ENCODE measurements at regions not wholly inside any gene's neighbourhood (a gene's known extent, or its start where the extent isn't known, plus 50 kb on each side); places are given as distances from the start of the nearest gene placed in this dataset.

GRCh38 chr4:130192787-130193186 lies 1096.8 kb downstream of the C4orf33 start:
- H3K9me3 ChIP-seq, result no peaks in the 10 kb centered on the region
- H3K27me3 ChIP-seq, result no peaks in the 10 kb centered on the region
- H3K27ac ChIP-seq, result no peak overlapping the region
- H3K4me1 ChIP-seq, result no peaks in the 10 kb centered on the region
- TF ChIP-seq CTCF (IDR thresholded peaks at IDR 0.05), result no peak
- TF ChIP-seq POLR2A (IDR thresholded peaks at IDR 0.05), result no peak
- no peak for TF ChIP-seq POLR2AphosphoS5 (IDR thresholded peaks at IDR 0.05)
- intact Hi-C loops (cut with DNase I; ENCODE audit: low total_unique reads), result no loop called here
- no peaks in the 10 kb centered on the region for H3K36me3 ChIP-seq
- H3K4me3 ChIP-seq, result no peak overlapping the region
- no peak for DNase-seq (ENCODE audit: low spot score in 2 of 2)

DNA sequence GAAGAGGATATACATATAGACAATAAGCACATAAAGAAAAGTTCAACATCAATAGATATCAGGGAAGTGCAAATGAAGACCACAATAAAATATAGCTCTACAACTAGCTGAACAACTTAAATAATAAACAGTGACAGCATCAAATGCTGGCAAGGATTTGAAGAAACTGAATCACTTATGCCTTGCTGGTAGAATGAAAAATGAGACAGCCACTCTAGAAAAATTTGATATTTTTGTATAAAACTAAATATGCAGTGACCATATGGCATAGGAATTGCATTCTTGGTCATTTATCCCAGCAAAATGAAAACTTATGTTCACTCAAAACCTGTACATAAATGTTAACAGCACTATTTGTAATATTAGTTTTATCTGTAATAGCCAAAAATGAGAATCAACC lies 1102.0 kb downstream of the C4orf33 start:
- no peak for DNase-seq (ENCODE audit: low spot score in 2 of 2)
- Histone ChIP-seq H3K27ac (no peak overlapping the region), H3K4me1 (no peaks in the 10 kb centered on the region), H3K4me3 (no peak overlapping the region), H3K9me3 (peaks cover 16% of the 10 kb centered on the region in 2 donors), H3K36me3 (no peaks in the 10 kb centered on the region), H3K27me3 (no peaks in the 10 kb centered on the region)
- TF ChIP-seq CTCF (IDR thresholded peaks at IDR 0.05), result no peak
- TF ChIP-seq POLR2AphosphoS5 (IDR thresholded peaks at IDR 0.05), result no peak
- intact Hi-C loops (cut with DNase I; ENCODE audit: low total_unique reads), result no loop called here

DNA sequence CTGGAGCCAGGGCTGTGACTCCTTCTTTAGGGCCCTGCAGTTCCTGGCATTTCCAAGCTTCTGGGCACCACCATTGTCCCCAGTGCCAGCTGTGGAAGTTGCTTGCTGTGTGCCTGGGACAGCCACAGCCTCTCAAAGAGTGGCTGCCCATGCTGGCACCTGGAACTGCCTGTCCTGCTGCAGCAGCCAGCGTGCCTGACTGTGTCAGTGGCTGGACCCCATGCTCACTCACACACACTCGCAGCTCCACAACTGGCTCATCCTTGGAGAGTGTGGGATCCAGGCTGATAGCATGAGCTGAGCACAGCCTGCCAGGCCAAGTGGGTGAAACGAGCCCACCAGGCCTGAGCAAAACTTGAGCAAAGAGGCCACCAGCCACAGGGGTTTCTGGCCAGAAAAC lies 1107.6 kb downstream of the C4orf33 start:
- Histone ChIP-seq H3K4me1 (no peaks in the 10 kb centered on the region), H3K36me3 (no peaks in the 10 kb centered on the region), H3K27me3 (no peaks in the 10 kb centered on the region), H3K9me3 (peaks cover 21 to 24% of the 10 kb centered on the region in 2 donors), H3K4me3 (no peak overlapping the region), H3K27ac (no peak overlapping the region)
- intact Hi-C loops (cut with DNase I; ENCODE audit: low total_unique reads), result no loop called here
- TF ChIP-seq CTCF (IDR thresholded peaks at IDR 0.05) (no peak), POLR2A (IDR thresholded peaks at IDR 0.05) (no peak), POLR2AphosphoS5 (IDR thresholded peaks at IDR 0.05) (no peak)
- no peak for DNase-seq (ENCODE audit: low spot score in 2 of 2)

GRCh38 chr4:130210864-130211263 lies 1114.9 kb downstream of the C4orf33 start:
- H3K36me3 ChIP-seq, result no peaks in the 10 kb centered on the region
- no peaks in the 10 kb centered on the region for H3K9me3 ChIP-seq
- H3K27ac ChIP-seq, result no peak overlapping the region
- H3K4me1 ChIP-seq, result no peaks in the 10 kb centered on the region
- no peak overlapping the region for H3K4me3 ChIP-seq
- H3K27me3 ChIP-seq, result no peaks in the 10 kb centered on the region
- intact Hi-C loops (cut with DNase I; ENCODE audit: low total_unique reads), result no loop called here
- DNase-seq (ENCODE audit: low spot score in 2 of 2), result no peak
- TF ChIP-seq CTCF (IDR thresholded peaks at IDR 0.05) (no peak), POLR2AphosphoS5 (IDR thresholded peaks at IDR 0.05) (no peak), POLR2A (IDR thresholded peaks at IDR 0.05) (no peak)

- Histone ChIP-seq H3K4me3 (no peak overlapping the region), H3K27ac (no peak overlapping the region), H3K27me3 (no peaks in the 10 kb centered on the region), H3K9me3 (no peaks in the 10 kb centered on the region), H3K36me3 (no peaks in the 10 kb centered on the region), H3K4me1 (no peaks in the 10 kb centered on the region)
- TF ChIP-seq POLR2AphosphoS5 (IDR thresholded peaks at IDR 0.05) (no peak), POLR2A (IDR thresholded peaks at IDR 0.05) (no peak), CTCF (IDR thresholded peaks at IDR 0.05) (no peak)
- intact Hi-C loops (cut with DNase I; ENCODE audit: low total_unique reads), result no loop called here
- DNase-seq (ENCODE audit: low spot score in 2 of 2), result no peak
Measured at GRCh38 chr4:130214268-130214667, 1118.3 kb downstream of the C4orf33 start.
